Body of pancreas (tissue), 4 donors: ENCODE measurements at regions not wholly inside any gene's neighbourhood (a gene's known extent, or its start where the extent isn't known, plus 50 kb on each side); places are given as distances from the start of the nearest gene placed in this dataset.

Experiments used
- POLR2A ChIP-seq, 3 donors: fragments of 450-650 bp; IDR thresholded peaks; one replicate each; pipeline ENCODE4 v1.6.1; 2016; ENCODE audit warnings: antibody characterized with exemption in 3 of 3, mild to moderate bottlenecking in 2 of 3
- TF ChIP-seq, protein P1 (sequence below), 7 experiments: fragments of 450-650 bp in 4 of 7; fragments of 200-600 bp in 3 of 7; sonication (generic) in 3 of 7; IDR thresholded peaks; one replicate each; pipeline ENCODE4 v1.5.1; 2016 to 2019; ENCODE audit warnings: antibody characterized with exemption in 7 of 7

DNA sequence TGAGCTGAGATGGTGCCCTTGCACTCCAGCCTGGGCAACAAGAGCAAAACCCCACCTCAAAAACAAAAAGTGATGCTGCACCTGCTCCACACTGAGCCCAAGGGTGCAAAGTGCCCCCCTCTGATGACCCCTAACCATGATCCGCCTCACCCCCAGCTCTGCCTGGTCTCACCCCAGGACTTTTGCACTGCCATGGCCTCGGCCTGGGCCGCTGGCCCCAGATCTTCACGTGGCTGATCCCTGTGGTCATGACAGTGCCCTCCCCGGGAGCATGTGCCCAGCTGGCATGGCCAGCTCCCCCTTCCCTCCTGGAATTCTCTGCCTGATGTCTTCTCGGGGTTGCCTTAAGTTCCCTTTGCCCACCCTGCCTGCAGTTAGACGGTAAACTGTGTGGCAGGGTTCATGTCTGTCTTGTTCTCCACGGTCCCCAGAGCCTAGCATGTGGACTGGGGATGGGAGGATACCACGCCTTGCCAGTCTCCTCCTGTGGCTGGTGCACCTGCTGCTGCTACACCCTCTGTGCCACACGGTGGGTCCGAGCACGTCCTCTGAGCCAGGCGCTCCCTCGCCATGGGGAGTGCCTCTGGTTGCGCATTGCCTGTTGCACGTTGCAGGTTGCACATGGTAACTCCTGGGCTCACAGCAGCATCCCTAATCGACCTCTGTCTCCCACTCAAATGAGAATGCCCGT is 77.4 kb upstream of the PPP1R26 start:
- TF ChIP-seq POLR2A (IDR thresholded peaks at IDR 0.05): no peak
- TF ChIP-seq, protein P1, sequence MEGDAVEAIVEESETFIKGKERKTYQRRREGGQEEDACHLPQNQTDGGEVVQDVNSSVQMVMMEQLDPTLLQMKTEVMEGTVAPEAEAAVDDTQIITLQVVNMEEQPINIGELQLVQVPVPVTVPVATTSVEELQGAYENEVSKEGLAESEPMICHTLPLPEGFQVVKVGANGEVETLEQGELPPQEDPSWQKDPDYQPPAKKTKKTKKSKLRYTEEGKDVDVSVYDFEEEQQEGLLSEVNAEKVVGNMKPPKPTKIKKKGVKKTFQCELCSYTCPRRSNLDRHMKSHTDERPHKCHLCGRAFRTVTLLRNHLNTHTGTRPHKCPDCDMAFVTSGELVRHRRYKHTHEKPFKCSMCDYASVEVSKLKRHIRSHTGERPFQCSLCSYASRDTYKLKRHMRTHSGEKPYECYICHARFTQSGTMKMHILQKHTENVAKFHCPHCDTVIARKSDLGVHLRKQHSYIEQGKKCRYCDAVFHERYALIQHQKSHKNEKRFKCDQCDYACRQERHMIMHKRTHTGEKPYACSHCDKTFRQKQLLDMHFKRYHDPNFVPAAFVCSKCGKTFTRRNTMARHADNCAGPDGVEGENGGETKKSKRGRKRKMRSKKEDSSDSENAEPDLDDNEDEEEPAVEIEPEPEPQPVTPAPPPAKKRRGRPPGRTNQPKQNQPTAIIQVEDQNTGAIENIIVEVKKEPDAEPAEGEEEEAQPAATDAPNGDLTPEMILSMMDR (IDR thresholded peaks at IDR 0.05): no peak
